GM12878 (cell line): ENCODE measurements at regions not wholly inside any gene's neighbourhood (a gene's known extent, or its start where the extent isn't known, plus 50 kb on each side); places are given as distances from the start of the nearest gene placed in this dataset.

Experiments
- ATAC-seq: fragments of 200-7000 bp; cut with Tn5 transposase; 3 replicates; pipeline ENCODE4 v1.9.1; 2020; ENCODE audit warnings: mild to moderate bottlenecking, moderate library complexity
- BruUV-seq: library from RNA; stranded (reverse); fragments of 400-500 nt; replicated peaks from 2 replicates; lab custom pipeline; 2021; lab: Mats Ljungman, UMichigan
- CTCF ChIA-PET: fragments of 300-600 bp; sonication (Branson Sonifier 250); formaldehyde crosslinking; extraction: SDS; loops from one replicate; lab custom pipeline; 2021; ENCODE audit warnings: inconsistent platforms; lab: Yijun Ruan, JAX
- POLR2A ChIA-PET: fragments of 350-600 bp; formaldehyde crosslinking; extraction: SDS; loops from one replicate; lab custom pipeline; 2021; ENCODE audit warnings: inconsistent platforms; lab: Charles Lee
- RAD21 ChIA-PET: fragments of 300-600 bp; sonication (Branson Sonifier 250); formaldehyde crosslinking; loops from one replicate; lab custom pipeline; 2023; ENCODE audit warnings: antibody characterized with exemption; ENCODE audit not compliant: unreplicated experiment; lab: Charles Lee
- SMC1A ChIA-PET: fragments of 300-600 bp; sonication (Branson Sonifier 250); formaldehyde crosslinking; loops from one replicate; lab custom pipeline; 2023; ENCODE audit not compliant: unreplicated experiment, uncharacterized antibody; lab: Charles Lee
- DNase-seq: peaks from one replicate; pipeline ENCODE4 v3.0.0-alpha.2; 2011; ENCODE audit warnings: low read depth, low spot score
- FAIRE-seq: peaks from 3 replicates; lab custom pipeline; 2011; peaks lifted over from hg19 to GRCh38; lab: Jason Lieb, UNC
- H2AFZ ChIP-seq: 2 replicates; pipeline ENCODE4 v1.6.0; 2011; ENCODE audit warnings: low read depth, low read length, control low read depth; ENCODE audit not compliant: control insufficient read depth
- H3K27ac ChIP-seq: 2 replicates; pipeline ENCODE4 v1.5.1; 2011; ENCODE audit warnings: control low read depth; ENCODE audit not compliant: control insufficient read depth, insufficient read depth
- H3K27me3 ChIP-seq, 2 experiments: replicated peaks in 1 of 2; 2 replicates each; pipeline versions ENCODE4 v1.6.0 to v1.6.1; 2011; ENCODE audit warnings: low read length in 1 of 2; ENCODE audit not compliant: control insufficient read depth in 2 of 2, insufficient read depth in 2 of 2
- H3K36me3 ChIP-seq, 2 experiments: 2 replicates each; pipeline ENCODE4 v1.5.1; 2011; ENCODE audit warnings: low read length in 1 of 2; ENCODE audit not compliant: control insufficient read depth in 2 of 2, insufficient read depth in 2 of 2
- H3K4me1 ChIP-seq: 2 replicates; pipeline ENCODE4 v1.6.1; 2011; ENCODE audit warnings: mild to moderate bottlenecking, low read length, moderate library complexity, mixed read lengths; ENCODE audit not compliant: control insufficient read depth, insufficient read depth
- H3K4me2 ChIP-seq: 2 replicates; pipeline ENCODE4 v1.6.0; 2011; ENCODE audit warnings: control low read depth; ENCODE audit not compliant: control insufficient read depth, insufficient read depth
- H3K4me3 ChIP-seq: fragments of 200-600 bp; sonication (generic); 2 replicates; pipeline ENCODE4 v1.5.1; 2016
- H3K79me2 ChIP-seq: 2 replicates; pipeline ENCODE4 v1.6.0; 2011; ENCODE audit warnings: low read length; ENCODE audit not compliant: control insufficient read depth, insufficient read depth
- H3K9ac ChIP-seq: 2 replicates; pipeline ENCODE4 v1.8.0; 2011; ENCODE audit warnings: low read length, control low read depth, mixed read lengths; ENCODE audit not compliant: control insufficient read depth, insufficient read depth
- H3K9me3 ChIP-seq: replicated peaks from 3 replicates; pipeline ENCODE4 v1.5.1; 2011; ENCODE audit warnings: mild to moderate bottlenecking, low read length; ENCODE audit not compliant: control insufficient read depth, insufficient read depth
- H4K20me1 ChIP-seq: 2 replicates; pipeline ENCODE4 v1.6.0; 2011; ENCODE audit not compliant: control insufficient read depth, insufficient read depth
- CBFB ChIP-seq: IDR thresholded peaks from 2 replicates; pipeline ENCODE4 v1.6.1; 2016; ENCODE audit warnings: antibody characterized with exemption, low read depth
- JUND ChIP-seq: IDR thresholded peaks from 2 replicates; pipeline ENCODE4 v1.6.1; 2012; ENCODE audit warnings: low read depth, mild to moderate bottlenecking, low read length, improper control_type of control experiment, moderate library complexity
- KDM1A ChIP-seq: fragments of 200-600 bp; sonication (generic); IDR thresholded peaks from 2 replicates; pipeline ENCODE4 v1.6.1; 2016; ENCODE audit warnings: borderline replicate concordance
- NR2C1 ChIP-seq: fragments of 450-650 bp; IDR thresholded peaks from 2 replicates; pipeline ENCODE4 v1.6.1; 2017; ENCODE audit warnings: antibody characterized with exemption, mild to moderate bottlenecking, moderate library complexity
- PAX5 ChIP-seq: IDR thresholded peaks from 2 replicates; pipeline ENCODE4 v1.6.1; 2011; ENCODE audit warnings: low read depth, low read length, borderline replicate concordance
- RFX5 ChIP-seq: IDR thresholded peaks from 2 replicates; pipeline ENCODE4 v1.6.1; 2011; ENCODE audit warnings: low read depth, low read length, improper control_type of control experiment
- STAT1 ChIP-seq: fragments of 450-650 bp; conservative IDR thresholded peaks from 2 replicates; pipeline ENCODE4 v1.6.1; 2014; ENCODE audit warnings: antibody characterized with exemption, mild to moderate bottlenecking
- WGBS: methylation state at CpG from one replicate; pipeline ENCODE4 v1.1.6; 2016; ENCODE audit warnings: low lambda C conversion rate; ENCODE audit not compliant: insufficient replicate concordance, insufficient coverage; ENCODE audit errors: missing lambda C conversion rate; 5-methylcytosine and 5-hydroxymethylcytosine counted together
- in situ Hi-C: fragments of 300-500 bp; cut with MboI; formaldehyde crosslinking; loops from 9 replicates; pipeline ENCODE4 v1.14.3; 2018; ENCODE audit warnings: mixed read lengths
- intact Hi-C: fragments of 100-400 bp; cut with micrococcal nuclease; formaldehyde crosslinking; loops from one replicate; pipeline ENCODE4 v1.14.2; 2022; ENCODE audit not compliant: unreplicated experiment
- TF ChIP-seq, protein P1 (sequence below): fragments of 450-650 bp; conservative IDR thresholded peaks from 2 replicates; pipeline ENCODE4 v1.6.1; 2017; ENCODE audit warnings: mild to moderate bottlenecking, moderate library complexity
- TF ChIP-seq, protein P2 (sequence below): fragments of 450-650 bp; IDR thresholded peaks from 2 replicates; pipeline ENCODE4 v1.6.1; 2016; ENCODE audit warnings: mild to moderate bottlenecking, moderate library complexity, borderline replicate concordance
- TF ChIP-seq, protein P3 (sequence below): fragments of 450-650 bp; IDR thresholded peaks from 2 replicates; pipeline ENCODE4 v1.6.1; 2017; ENCODE audit warnings: low read depth, mild to moderate bottlenecking, moderate library complexity

- no peaks in the 10 kb centered on the region for H4K20me1 ChIP-seq
- ChIA-PET RAD21 (no interaction called here), SMC1A (no interaction called here), POLR2A (no interaction called here), CTCF (interaction anchor here (1.5 kb wide), 1 partner anchor 9 kb away, joined by 6 read pairs; no protein-coding TSS in a partner anchor)
- H3K27ac ChIP-seq, result no peak overlapping the region
- FAIRE-seq (no peak), ATAC-seq (no peak), DNase-seq (no peak)
- H3K4me2 ChIP-seq, result no peak overlapping the region
- no peaks in the 10 kb centered on the region for H3K4me1 ChIP-seq
- 17% methylated on average over 2 of the region's 2 CpGs for WGBS
- no peaks in the 10 kb centered on the region for H3K36me3 ChIP-seq
- in situ Hi-C loops (no loop called here), intact Hi-C loops (no loop called here)
- H3K27me3 ChIP-seq, result no peaks in the 10 kb centered on the region
- H3K79me2 ChIP-seq, result no peaks in the 10 kb centered on the region
- H3K9me3 ChIP-seq, result no peaks in the 10 kb centered on the region
- no peak overlapping the region for H3K9ac ChIP-seq
- H2AFZ ChIP-seq, result no peak overlapping the region
- no TSS peak for BruUV-seq
- no peak overlapping the region for H3K4me3 ChIP-seq
- TF ChIP-seq CBFB (no peak), JUND (no peak), STAT1 (no peak)
- TF ChIP-seq, protein P1, sequence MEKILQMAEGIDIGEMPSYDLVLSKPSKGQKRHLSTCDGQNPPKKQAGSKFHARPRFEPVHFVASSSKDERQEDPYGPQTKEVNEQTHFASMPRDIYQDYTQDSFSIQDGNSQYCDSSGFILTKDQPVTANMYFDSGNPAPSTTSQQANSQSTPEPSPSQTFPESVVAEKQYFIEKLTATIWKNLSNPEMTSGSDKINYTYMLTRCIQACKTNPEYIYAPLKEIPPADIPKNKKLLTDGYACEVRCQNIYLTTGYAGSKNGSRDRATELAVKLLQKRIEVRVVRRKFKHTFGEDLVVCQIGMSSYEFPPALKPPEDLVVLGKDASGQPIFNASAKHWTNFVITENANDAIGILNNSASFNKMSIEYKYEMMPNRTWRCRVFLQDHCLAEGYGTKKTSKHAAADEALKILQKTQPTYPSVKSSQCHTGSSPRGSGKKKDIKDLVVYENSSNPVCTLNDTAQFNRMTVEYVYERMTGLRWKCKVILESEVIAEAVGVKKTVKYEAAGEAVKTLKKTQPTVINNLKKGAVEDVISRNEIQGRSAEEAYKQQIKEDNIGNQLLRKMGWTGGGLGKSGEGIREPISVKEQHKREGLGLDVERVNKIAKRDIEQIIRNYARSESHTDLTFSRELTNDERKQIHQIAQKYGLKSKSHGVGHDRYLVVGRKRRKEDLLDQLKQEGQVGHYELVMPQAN, result no peak
Measured at GRCh38 chr14:39739796-39740195, 307.6 kb upstream of the FBXO33 start.

- H3K4me3 ChIP-seq, result no peak overlapping the region
- intact Hi-C loops, result no loop called here
- ChIA-PET RAD21 (interaction anchor here (1.0 kb wide), 1 partner anchor 15 kb away, joined by 4 read pairs; no protein-coding TSS in a partner anchor), POLR2A (no interaction called here), CTCF (no interaction called here), SMC1A (interaction anchor here (0.6 to 1.4 kb wide), 3 partner anchors 20 to 547 kb away, joined by 3 to 4 read pairs (median 3); no protein-coding TSS in a partner anchor)
- no TSS peak for BruUV-seq
- no peak overlapping the region for H3K4me2 ChIP-seq
- no peak overlapping the region for H3K27ac ChIP-seq
- H3K79me2 ChIP-seq, result no peaks in the 10 kb centered on the region
- H3K9ac ChIP-seq, result no peak overlapping the region
- in situ Hi-C loops, result no loop called here
- DNase-seq, result no peak
- no peaks in the 10 kb centered on the region for H3K36me3 ChIP-seq
- no peaks in the 10 kb centered on the region for H3K27me3 ChIP-seq
- H4K20me1 ChIP-seq, result no peaks in the 10 kb centered on the region
- no peak overlapping the region for H2AFZ ChIP-seq
- H3K4me1 ChIP-seq, result no peaks in the 10 kb centered on the region
- no peak for ATAC-seq
- no peak for FAIRE-seq
- H3K9me3 ChIP-seq, result no peaks in the 10 kb centered on the region; the same call in 2 of the 3 replicates
- no peak for TF ChIP-seq NR2C1
- TF ChIP-seq PAX5, result no peak
- TF ChIP-seq, protein P2, sequence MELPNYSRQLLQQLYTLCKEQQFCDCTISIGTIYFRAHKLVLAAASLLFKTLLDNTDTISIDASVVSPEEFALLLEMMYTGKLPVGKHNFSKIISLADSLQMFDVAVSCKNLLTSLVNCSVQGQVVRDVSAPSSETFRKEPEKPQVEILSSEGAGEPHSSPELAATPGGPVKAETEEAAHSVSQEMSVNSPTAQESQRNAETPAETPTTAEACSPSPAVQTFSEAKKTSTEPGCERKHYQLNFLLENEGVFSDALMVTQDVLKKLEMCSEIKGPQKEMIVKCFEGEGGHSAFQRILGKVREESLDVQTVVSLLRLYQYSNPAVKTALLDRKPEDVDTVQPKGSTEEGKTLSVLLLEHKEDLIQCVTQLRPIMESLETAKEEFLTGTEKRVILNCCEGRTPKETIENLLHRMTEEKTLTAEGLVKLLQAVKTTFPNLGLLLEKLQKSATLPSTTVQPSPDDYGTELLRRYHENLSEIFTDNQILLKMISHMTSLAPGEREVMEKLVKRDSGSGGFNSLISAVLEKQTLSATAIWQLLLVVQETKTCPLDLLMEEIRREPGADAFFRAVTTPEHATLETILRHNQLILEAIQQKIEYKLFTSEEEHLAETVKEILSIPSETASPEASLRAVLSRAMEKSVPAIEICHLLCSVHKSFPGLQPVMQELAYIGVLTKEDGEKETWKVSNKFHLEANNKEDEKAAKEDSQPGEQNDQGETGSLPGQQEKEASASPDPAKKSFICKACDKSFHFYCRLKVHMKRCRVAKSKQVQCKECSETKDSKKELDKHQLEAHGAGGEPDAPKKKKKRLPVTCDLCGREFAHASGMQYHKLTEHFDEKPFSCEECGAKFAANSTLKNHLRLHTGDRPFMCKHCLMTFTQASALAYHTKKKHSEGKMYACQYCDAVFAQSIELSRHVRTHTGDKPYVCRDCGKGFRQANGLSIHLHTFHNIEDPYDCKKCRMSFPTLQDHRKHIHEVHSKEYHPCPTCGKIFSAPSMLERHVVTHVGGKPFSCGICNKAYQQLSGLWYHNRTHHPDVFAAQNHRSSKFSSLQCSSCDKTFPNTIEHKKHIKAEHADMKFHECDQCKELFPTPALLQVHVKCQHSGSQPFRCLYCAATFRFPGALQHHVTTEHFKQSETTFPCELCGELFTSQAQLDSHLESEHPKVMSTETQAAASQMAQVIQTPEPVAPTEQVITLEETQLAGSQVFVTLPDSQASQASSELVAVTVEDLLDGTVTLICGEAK, result no peak
- TF ChIP-seq RFX5, result no peak
- TF ChIP-seq, protein P3, sequence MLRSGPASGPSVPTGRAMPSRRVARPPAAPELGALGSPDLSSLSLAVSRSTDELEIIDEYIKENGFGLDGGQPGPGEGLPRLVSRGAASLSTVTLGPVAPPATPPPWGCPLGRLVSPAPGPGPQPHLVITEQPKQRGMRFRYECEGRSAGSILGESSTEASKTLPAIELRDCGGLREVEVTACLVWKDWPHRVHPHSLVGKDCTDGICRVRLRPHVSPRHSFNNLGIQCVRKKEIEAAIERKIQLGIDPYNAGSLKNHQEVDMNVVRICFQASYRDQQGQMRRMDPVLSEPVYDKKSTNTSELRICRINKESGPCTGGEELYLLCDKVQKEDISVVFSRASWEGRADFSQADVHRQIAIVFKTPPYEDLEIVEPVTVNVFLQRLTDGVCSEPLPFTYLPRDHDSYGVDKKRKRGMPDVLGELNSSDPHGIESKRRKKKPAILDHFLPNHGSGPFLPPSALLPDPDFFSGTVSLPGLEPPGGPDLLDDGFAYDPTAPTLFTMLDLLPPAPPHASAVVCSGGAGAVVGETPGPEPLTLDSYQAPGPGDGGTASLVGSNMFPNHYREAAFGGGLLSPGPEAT, result no peak
- no peak for TF ChIP-seq KDM1A
Measured at GRCh38 chr14:39734306-39734705, 302.1 kb upstream of the FBXO33 start.
